NCI-H1105 treated with DMSO at 0.1 percent for 48 hours (cell line): ENCODE measurements at regions not wholly inside any gene's neighbourhood (a gene's known extent, or its start where the extent isn't known, plus 50 kb on each side); places are given as distances from the start of the nearest gene placed in this dataset.

Experiments
- DNase-seq: peaks from one replicate; lab custom pipeline; 2025; lab: John Stamatoyannopoulos, UW

GRCh38 chr4:14176613-14177012 lies 549.1 kb upstream of the BOD1L1 start:
- DNase-seq = no peak

DNA sequence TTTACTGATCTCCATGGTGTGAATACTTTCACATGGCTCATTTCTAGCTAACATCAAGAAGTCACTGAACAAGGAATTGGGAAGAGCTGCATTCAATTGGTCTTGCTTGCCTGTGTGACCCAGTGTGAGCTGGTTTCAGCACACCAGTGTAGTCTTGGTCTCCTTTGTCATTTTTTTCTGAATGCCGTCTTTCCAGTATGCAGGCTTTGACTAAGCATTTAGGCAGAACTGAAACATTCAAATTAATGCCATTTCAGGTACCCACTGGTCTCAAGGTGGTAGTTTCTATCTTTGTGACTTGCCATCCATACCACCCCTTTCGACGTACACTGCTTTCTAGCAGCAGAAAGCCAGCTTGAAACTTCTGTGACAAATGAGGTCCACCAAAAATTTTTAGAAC lies 550.5 kb upstream of the BOD1L1 start:
- DNase-seq = no peak

DNA sequence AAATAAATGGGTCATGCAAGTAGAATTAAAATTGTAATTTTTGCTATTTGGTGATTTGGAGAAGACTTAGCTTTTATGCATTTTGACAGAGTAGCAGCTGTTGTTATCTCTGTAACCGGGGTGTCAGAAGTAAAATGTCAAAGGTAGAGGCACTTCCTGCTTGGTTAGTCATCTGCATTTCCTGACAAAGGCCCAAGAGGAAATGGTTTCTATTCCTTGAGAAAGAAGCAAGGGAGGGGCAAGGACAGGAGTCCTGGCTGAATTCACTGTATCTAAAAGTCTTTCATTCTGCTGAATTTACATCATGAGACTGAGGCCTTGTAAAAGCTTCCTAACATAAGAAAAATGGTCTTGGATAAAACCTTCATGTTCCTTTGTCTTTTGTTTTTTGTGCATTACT lies 550.9 kb upstream of the BOD1L1 start:
- DNase-seq = no peak

DNA sequence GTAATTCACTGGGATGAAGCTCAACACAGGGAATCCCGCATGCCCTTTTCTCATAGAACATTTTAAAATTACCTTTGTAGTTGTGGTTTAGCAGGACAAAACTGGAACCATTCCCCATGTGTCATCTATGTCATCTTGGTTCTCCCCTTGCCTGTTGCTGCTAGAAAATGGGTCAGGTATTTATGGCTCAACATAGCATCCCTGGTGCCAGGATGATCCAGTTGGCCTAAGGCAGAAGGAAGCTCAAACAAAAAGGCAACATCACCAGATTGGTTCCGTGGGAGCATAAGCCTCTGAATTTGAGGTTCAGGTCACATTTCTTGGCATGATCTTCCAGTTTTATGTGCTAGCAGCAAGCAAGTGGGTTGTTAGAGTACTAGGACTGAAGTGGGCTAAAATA lies 552.6 kb upstream of the BOD1L1 start:
- no peak for DNase-seq

- DNase-seq = peak; percentile 25
These were observed 553.6 kb upstream of the BOD1L1 start for GRCh38 chr4:14180983-14181601.

GRCh38 chr4:14182148-14182547 lies 554.6 kb upstream of the BOD1L1 start:
- DNase-seq = no peak

GRCh38 chr4:14184265-14184664 lies 556.7 kb upstream of the BOD1L1 start:
- no peak for DNase-seq

DNA sequence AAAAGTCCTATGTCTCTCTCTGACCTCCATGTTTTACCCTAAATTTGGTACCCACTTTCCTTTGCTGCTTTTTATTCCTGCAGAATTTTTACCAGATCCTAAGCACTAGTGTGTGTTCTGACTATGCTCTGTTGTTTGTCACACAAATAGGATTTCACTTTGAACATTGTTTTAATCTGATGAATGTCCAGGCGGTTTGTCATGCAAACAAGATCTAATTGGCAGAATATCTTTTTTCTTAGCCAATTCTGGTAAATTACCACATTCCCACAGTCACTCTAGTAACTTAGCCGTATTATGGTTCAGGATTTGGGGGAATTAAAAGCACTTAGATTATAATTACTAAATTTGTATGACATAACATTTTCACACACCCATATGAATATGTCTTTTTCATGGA lies 557.2 kb upstream of the BOD1L1 start:
- no peak for DNase-seq

DNA sequence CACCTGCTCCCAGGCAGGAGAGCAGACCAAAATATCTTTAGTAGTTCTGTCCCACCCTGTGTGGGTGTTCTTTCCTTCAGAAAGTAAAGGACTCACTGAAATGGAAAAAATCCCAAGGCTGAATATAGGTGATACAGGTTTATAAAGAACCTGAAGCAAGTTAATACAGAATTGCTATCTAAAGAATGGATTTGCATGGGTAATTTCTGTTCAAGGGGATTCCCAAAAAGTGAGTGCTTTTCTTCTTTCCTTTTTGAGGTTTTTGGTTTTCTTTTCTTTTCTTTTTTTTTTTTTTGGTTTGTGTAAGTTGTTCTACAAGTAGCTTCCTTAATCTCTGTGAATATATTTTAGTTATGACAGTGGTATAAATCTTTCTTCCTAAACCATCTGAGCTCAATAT lies 560.7 kb upstream of the BOD1L1 start:
- no peak for DNase-seq

GRCh38 chr4:14193601-14194000 lies 566.1 kb upstream of the BOD1L1 start:
- no peak for DNase-seq

GRCh38 chr4:14196131-14196530 lies 568.6 kb upstream of the BOD1L1 start:
- DNase-seq = no peak

GRCh38 chr4:14215116-14215770 lies 587.7 kb upstream of the BOD1L1 start:
- no peak for DNase-seq

GRCh38 chr4:14217401-14217800 lies 589.9 kb upstream of the BOD1L1 start:
- no peak for DNase-seq

- no peak for DNase-seq
These were observed 591.1 kb upstream of the BOD1L1 start for GRCh38 chr4:14218641-14219040.

DNA sequence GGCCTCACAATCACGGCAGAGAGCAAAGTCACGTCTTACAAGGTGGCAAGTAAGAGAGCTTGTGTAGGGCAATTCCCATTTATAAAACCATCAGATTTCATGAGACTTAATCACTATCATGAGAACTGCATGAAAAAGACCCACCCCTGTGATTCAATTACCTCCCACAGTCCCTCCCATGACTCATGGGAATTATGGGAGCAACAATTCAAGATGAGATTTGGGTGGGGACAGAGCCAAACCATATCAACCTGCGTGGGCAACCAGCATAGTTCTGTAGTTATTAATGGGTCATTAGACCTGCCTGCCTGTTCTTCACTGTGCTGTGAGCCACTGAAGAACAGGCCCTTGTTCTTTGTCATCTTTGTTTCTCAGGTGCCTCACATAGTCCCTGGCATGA lies 593.7 kb upstream of the BOD1L1 start:
- no peak for DNase-seq

DNA sequence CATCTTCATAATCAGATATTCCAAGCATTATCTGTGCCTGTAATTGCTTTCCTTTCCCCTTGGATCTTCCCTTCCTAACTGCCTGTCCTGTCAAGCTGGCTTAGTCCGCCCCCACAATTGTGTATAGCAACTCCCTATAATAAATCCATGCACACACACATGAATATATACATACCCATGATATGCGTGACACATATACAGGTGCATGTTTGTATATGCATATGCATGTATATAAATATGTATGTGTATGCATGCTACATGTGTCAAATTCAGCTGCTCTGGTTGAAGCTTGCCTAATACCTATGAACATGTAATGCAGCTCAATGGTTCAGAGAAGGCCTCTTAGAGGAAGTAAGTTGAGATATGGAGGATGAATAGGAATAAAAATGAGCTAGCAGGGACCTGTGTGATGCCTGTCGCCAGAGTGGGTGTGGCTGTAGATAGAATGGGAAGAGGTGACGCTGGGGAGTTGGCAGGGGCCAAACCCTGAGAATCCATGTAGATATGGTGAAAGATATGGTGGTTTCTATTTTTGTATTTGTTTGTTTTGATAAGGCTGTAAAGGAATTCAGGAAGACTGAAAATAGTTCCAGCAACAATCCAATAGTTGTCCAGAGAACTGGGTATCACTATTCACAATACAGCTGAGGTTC lies 595.0 kb upstream of the BOD1L1 start:
- no peak for DNase-seq

DNA sequence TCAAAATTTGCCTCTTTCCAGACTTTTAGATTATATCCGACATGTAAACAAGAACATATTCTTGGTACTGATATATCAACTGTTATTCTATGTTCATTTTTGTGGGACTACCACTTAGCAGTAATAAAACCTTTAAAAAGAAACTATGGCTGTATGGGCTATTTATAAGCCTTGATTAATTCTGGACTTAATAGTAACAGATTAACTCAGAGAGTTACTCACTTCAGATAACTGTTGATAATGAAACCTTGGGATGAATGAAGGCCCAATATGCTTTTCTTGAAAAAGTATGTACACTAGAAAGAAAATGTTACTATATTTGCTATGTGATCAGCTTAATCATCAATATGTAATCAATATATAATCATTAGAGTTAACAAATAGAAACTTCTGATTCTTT lies 595.9 kb upstream of the BOD1L1 start:
- no peak for DNase-seq

- peak; percentile 92 for DNase-seq
These were observed 598.2 kb upstream of the BOD1L1 start for GRCh38 chr4:14225688-14226207.

DNA sequence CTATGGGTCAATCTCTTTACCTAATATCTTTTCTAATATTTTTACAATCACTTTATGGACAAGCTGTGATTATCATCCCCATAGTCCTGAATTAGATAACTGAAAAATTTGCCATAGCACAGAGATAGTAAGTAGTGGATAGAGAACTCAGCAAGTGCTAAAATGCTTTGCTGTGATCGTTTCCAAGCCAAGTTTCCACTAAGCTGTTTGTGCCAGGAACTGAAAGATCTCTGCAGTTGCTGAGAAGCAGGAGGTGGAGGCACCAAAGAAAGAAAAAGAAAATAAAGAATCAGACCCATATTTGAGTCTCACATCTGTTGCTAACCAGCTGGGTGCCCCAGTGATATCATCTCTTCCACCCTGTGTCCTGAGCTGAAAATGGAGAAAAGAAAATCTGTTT lies 605.6 kb upstream of the BOD1L1 start:
- no peak for DNase-seq

DNA sequence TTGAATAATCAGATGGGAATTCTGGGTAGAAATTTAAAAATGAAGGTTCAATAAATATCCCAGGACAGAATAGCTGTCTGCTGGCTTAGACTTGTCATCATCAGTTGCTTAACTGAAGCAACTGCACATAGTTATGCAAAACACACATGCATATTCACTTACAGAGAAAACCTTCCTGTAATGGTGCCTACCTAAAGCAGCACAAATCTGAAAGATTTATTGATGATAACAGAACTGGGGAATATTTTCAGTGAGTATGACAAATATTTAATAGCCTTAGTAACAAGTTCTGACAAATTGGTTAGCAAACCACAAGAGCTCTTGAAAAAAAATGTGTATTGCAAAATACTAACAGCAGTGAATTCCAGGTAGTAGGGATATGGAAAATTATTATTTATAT lies 606.8 kb upstream of the BOD1L1 start:
- DNase-seq = no peak

DNA sequence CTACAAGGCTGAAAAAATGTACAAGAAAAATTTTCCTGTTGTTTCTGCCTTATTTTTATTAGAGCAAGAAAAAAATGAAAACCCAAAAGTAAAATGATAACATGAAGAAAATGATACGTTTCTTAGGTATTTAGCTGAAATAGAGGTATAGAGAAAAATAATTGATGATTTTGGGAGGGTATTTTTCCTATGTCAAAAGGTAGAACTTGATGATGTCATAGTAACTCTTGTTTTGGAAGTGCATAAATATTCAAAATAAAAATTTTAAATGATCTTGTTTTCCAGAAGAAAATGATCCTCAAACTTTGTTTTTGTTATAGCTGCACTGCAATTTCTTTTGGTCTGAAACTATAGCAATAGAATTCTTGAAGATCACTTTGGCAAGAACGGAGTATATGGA lies 608.8 kb upstream of the BOD1L1 start:
- DNase-seq = no peak

- no peak for DNase-seq
These were observed 610.4 kb upstream of the BOD1L1 start for GRCh38 chr4:14237911-14238310.

GRCh38 chr4:14241574-14241973 lies 614.0 kb upstream of the BOD1L1 start:
- DNase-seq = no peak
